ENCODE measurements at regions not wholly inside any gene's neighbourhood (a gene's known extent, or its start where the extent isn't known, plus 50 kb on each side); places are given as distances from the start of the nearest gene placed in this dataset.

GRCh38 chr9:107863396-107863795, 373.8 kb upstream of the KLF4 start:
- TF ChIP-seq, protein P1, sequence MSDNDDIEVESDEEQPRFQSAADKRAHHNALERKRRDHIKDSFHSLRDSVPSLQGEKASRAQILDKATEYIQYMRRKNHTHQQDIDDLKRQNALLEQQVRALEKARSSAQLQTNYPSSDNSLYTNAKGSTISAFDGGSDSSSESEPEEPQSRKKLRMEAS (IDR thresholded peaks at IDR 0.05; ENCODE audit: insufficient read depth, insufficient read length), result no peak
- no peak for TF ChIP-seq FOS (IDR thresholded peaks at IDR 0.05; ENCODE audit: borderline replicate concordance, insufficient read depth, low read length)
- no peak for TF ChIP-seq CTCF (IDR thresholded peaks at IDR 0.05; ENCODE audit: extremely low read depth in 1 of 2, insufficient read depth in 1 of 2, low read depth in 1 of 2, low read length in 2 of 2)

All from endothelial cell of umbilical vein (primary cell).